HepG2 (cell line): ENCODE measurements at regions not wholly inside any gene's neighbourhood (a gene's known extent, or its start where the extent isn't known, plus 50 kb on each side); places are given as distances from the start of the nearest gene placed in this dataset.
A peak's percentile ranks its signal among the peaks of the same experiment; 100 is the strongest.

Experiments
- ATAC-seq: fragments of 200-7000 bp; cut with Tn5 transposase; 3 replicates; pipeline ENCODE4 v1.9.1; 2020; ENCODE audit warnings: mild to moderate bottlenecking, moderate library complexity
- BruUV-seq: library from RNA; stranded (reverse); fragments of 400-500 nt; replicated peaks from 2 replicates; lab custom pipeline; 2021; lab: Mats Ljungman, UMichigan
- CTCF ChIA-PET: fragments of 300-600 bp; formaldehyde crosslinking; extraction: SDS; loops from one replicate; lab custom pipeline; 2021; ENCODE audit warnings: low total read pairs, inconsistent platforms, low intra/inter-chr PET ratio; lab: Yijun Ruan, JAX
- POLR2A ChIA-PET: fragments of 350-600 bp; sonication (Branson Sonifier 250); formaldehyde crosslinking; loops from one replicate; lab custom pipeline; 2020; ENCODE audit warnings: antibody characterized with exemption, inconsistent platforms; lab: Yijun Ruan, JAX
- DNase-seq: peaks from one replicate; pipeline ENCODE4 v3.0.0-alpha.2; 2015; ENCODE audit warnings: low spot score
- FAIRE-seq: peaks from 3 replicates; lab custom pipeline; 2011; peaks lifted over from hg19 to GRCh38; lab: Jason Lieb, UNC
- H2AFZ ChIP-seq: one replicate; pipeline ENCODE4 v1.6.1; 2011; ENCODE audit warnings: low read length, inconsistent platforms
- H3K27ac ChIP-seq: fragments of 300-600 bp; 3 replicates; pipeline ENCODE4 v1.8.0; 2011; ENCODE audit warnings: mixed run types, mild to moderate bottlenecking, mixed read lengths, low read length, inconsistent platforms; ENCODE audit not compliant: insufficient read depth; ENCODE audit errors: extremely low read length
- H3K27me3 ChIP-seq, 2 experiments: fragments of 200-600 bp in 1 of 2; 2 replicates in 1 of 2; 3 replicates in 1 of 2; pipeline versions ENCODE4 v1.6.0 to v1.8.0; 2011; ENCODE audit warnings: low read length in 2 of 2, mild to moderate bottlenecking in 2 of 2, moderate library complexity in 2 of 2, inconsistent platforms in 1 of 2; ENCODE audit not compliant: insufficient read depth in 2 of 2, control insufficient read depth in 1 of 2
- H3K36me3 ChIP-seq, 2 experiments: fragments of 200-600 bp in 1 of 2; replicated peaks in 1 of 2; 2 replicates in 1 of 2; 3 replicates in 1 of 2; pipeline versions ENCODE4 v1.5.1 to v1.8.0; 2011; ENCODE audit warnings: low read length in 2 of 2, inconsistent platforms in 1 of 2; ENCODE audit not compliant: insufficient read depth in 2 of 2, control insufficient read depth in 1 of 2
- H3K4me1 ChIP-seq: 2 replicates; pipeline ENCODE4 v1.5.1; 2012; ENCODE audit warnings: low read length, inconsistent platforms; ENCODE audit not compliant: insufficient read depth
- H3K4me2 ChIP-seq: 2 replicates; pipeline ENCODE4 v1.6.0; 2011; ENCODE audit warnings: low read depth, low read length, inconsistent platforms
- H3K4me3 ChIP-seq, 3 experiments: fragments of 200-600 bp in 1 of 3; sonication (generic), shearing (Covaris generic) in 1 of 3; replicated peaks in 1 of 3; 2 replicates each; pipeline ENCODE4 v1.5.1; 2011 to 2016; ENCODE audit warnings: low read length in 3 of 3, inconsistent platforms in 2 of 3, low read depth in 2 of 3, mild to moderate bottlenecking in 2 of 3, control low read depth in 1 of 3, mixed read lengths in 1 of 3; ENCODE audit not compliant: insufficient read depth in 1 of 3
- H3K79me2 ChIP-seq: one replicate; pipeline ENCODE4 v1.6.1; 2011; ENCODE audit warnings: low read length, inconsistent platforms; ENCODE audit not compliant: insufficient read depth
- H3K9ac ChIP-seq: 2 replicates; pipeline ENCODE4 v1.6.0; 2011; ENCODE audit warnings: mild to moderate bottlenecking, low read depth, low read length, inconsistent platforms; ENCODE audit not compliant: insufficient read depth
- H3K9me3 ChIP-seq: 2 replicates; pipeline ENCODE4 v1.5.1; 2012; ENCODE audit warnings: mild to moderate bottlenecking, low read length
- H4K20me1 ChIP-seq: 2 replicates; pipeline ENCODE4 v1.6.0; 2011; ENCODE audit warnings: inconsistent platforms, mild to moderate bottlenecking, low read length, moderate library complexity; ENCODE audit not compliant: insufficient read depth
- GABPA ChIP-seq, 2 experiments: IDR thresholded peaks; 2 replicates each; pipeline ENCODE4 v1.6.1; 2011 to 2016; ENCODE audit warnings: low read depth in 2 of 2, low read length in 1 of 2, missing biosample characterization in 1 of 2, missing genetic modification characterization in 1 of 2
- MEF2D ChIP-seq: sonication (generic); formaldehyde crosslinking; IDR thresholded peaks from 2 replicates; pipeline ENCODE4 v1.5.1; 2020; ENCODE audit warnings: mild to moderate bottlenecking, missing genetic modification reagents
- PITX1 ChIP-seq: sonication (generic); formaldehyde crosslinking; IDR thresholded peaks from 2 replicates; pipeline ENCODE4 v1.5.1; 2020; ENCODE audit warnings: mild to moderate bottlenecking, missing genetic modification reagents
- TP53 ChIP-seq: sonication (generic); formaldehyde crosslinking; conservative IDR thresholded peaks from 2 replicates; pipeline ENCODE4 v1.4.0; 2020; ENCODE audit warnings: missing genetic modification reagents
- ZBTB25 ChIP-seq: IDR thresholded peaks from 2 replicates; pipeline ENCODE4 v1.6.1; 2018; ENCODE audit warnings: missing genetic modification reagents
- ZNF503 ChIP-seq: sonication (generic); formaldehyde crosslinking; IDR thresholded peaks from 2 replicates; pipeline ENCODE4 v1.4.0; 2020; ENCODE audit warnings: missing genetic modification reagents
- in situ Hi-C: cut with HindIII; loops from 2 replicates; pipeline ENCODE4 v1.10.0; 2017; ENCODE audit warnings: low pct_unique_long_range_greater_than_20kb; ENCODE audit not compliant: extremely low pct_ligation_motif_present
- intact Hi-C: fragments of 100-400 bp; cut with micrococcal nuclease; formaldehyde crosslinking; loops from one replicate; pipeline ENCODE4 v1.10.0; 2022; ENCODE audit not compliant: unreplicated experiment

- no peak for FAIRE-seq
- POLR2A ChIA-PET = no interaction called here
- peaks cover 11% of the 10 kb centered on the region for H3K79me2 ChIP-seq
- no TSS peak for BruUV-seq
- H4K20me1 ChIP-seq = no peaks in the 10 kb centered on the region
- peaks cover 15% of the 10 kb centered on the region for H3K4me1 ChIP-seq
- 0 out of 2 replicates have a peak, but pooled peaks have one; percentile 15 for TF ChIP-seq ZNF503
- no peak for TF ChIP-seq GABPA (IDR thresholded peaks at IDR 0.05; ENCODE audit: low read depth, low read length)
- 0 out of 2 replicates have a peak, but pooled peaks have one; percentile 1 for TF ChIP-seq GABPA (CRISPR knock-in tag; IDR thresholded peaks at IDR 0.05; ENCODE audit: low read depth)
- TF ChIP-seq PITX1 (CRISPR knock-in tag) = no peak
- TF ChIP-seq MEF2D = no peak
- TF ChIP-seq ZBTB25 (CRISPR knock-in tag) = no peak
- TF ChIP-seq TP53 (CRISPR knock-in tag) = peak; percentile 34; the same call in 1 of the 2 replicates
- no peak for DNase-seq
- H3K27ac ChIP-seq = peak overlapping the region; percentile 73
- no peaks in the 10 kb centered on the region for H3K36me3 ChIP-seq
- H3K4me2 ChIP-seq = peak overlapping the region; percentile 89
- no peak for ATAC-seq
- H2AFZ ChIP-seq = peak overlapping the region; percentile 90
- no peaks in the 10 kb centered on the region for H3K27me3 ChIP-seq
- no peaks in the 10 kb centered on the region for H3K9me3 ChIP-seq
- peak overlapping the region; percentile 79 for H3K9ac ChIP-seq
- in situ Hi-C loops (no loop called here), intact Hi-C loops (no loop called here)
- H3K4me3 ChIP-seq = peak overlapping the region; percentile 66 to 72 (median 71); a peak in 5 of 6 replicates
- CTCF ChIA-PET = no interaction called here
These were observed 421.3 kb downstream of the ZFHX3 start for GRCh38 chr16:72626623-72627022.
